22Rv1 (cell line): ENCODE measurements at regions not wholly inside any gene's neighbourhood (a gene's known extent, or its start where the extent isn't known, plus 50 kb on each side); places are given as distances from the start of the nearest gene placed in this dataset.

Source experiments
- CTCF ChIP-seq: fragments of 450-650 bp; IDR thresholded peaks from 2 replicates; pipeline ENCODE4 v1.5.1; 2017; ENCODE audit warnings: mild to moderate bottlenecking
- ZFX ChIP-seq: fragments of 450-650 bp; IDR thresholded peaks from 2 replicates; pipeline ENCODE4 v1.6.1; 2017; ENCODE audit warnings: antibody characterized with exemption, borderline replicate concordance

DNA sequence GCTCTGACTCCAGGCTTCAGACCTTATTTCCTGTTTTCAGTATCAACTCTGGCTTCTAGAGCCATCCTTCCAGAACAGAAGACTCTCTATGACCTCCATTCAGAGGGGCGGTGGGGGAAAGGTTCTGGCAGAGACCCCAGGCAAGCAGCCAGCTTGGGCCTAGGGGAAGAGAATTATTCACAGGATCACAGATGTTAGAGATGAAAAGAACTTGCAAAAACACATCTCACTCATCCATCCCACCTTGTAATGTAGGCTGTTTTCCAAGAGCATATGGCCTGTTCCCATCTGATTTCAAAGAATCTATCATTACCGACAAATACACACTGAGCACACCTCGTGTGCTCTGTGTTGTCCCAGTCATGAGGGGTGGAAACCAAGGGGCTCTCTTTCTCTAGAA, 131.9 kb downstream of the GRIN2B start:
- TF ChIP-seq CTCF (no peak), ZFX (no peak)
